ENCODE measurements at regions not wholly inside any gene's neighbourhood (a gene's known extent, or its start where the extent isn't known, plus 50 kb on each side); places are given as distances from the start of the nearest gene placed in this dataset.

- no peak for TF ChIP-seq ZNF274 (IDR thresholded peaks at IDR 0.05; ENCODE audit: low read depth, low read length)
- no peak for TF ChIP-seq YY1 (IDR thresholded peaks at IDR 0.05; ENCODE audit: insufficient read depth, insufficient read length)
These were observed 217.3 kb downstream of the RPS24 start for GRCh38 chr10:78251016-78251385.
